Fibroblast of lung (primary cell): ENCODE measurements at regions not wholly inside any gene's neighbourhood (a gene's known extent, or its start where the extent isn't known, plus 50 kb on each side); places are given as distances from the start of the nearest gene placed in this dataset.

Experiments used
- CTCF ChIP-seq, 2 donors: IDR thresholded peaks in 1 of 2; conservative IDR thresholded peaks in 1 of 2; 1 replicate in 1 of 2; 2 replicates in 1 of 2; pipeline ENCODE4 v1.5.1; 2011 to 2012; ENCODE audit warnings: low read length in 2 of 2, control low read depth in 1 of 2, inconsistent platforms in 1 of 2, low read depth in 1 of 2, mild to moderate bottlenecking in 1 of 2
- EZH2 ChIP-seq: IDR thresholded peaks from 2 replicates; pipeline ENCODE4 v1.5.1; 2012; ENCODE audit warnings: low read length, control low read depth, mild to moderate bottlenecking; ENCODE audit errors: missing control alignments

- TF ChIP-seq CTCF (conservative IDR thresholded peaks at IDR 0.05 in 1 of 2, IDR thresholded peaks at IDR 0.05 in 1 of 2; ENCODE audit: low read depth in 1 of 2, low read length in 2 of 2) = no peak
- TF ChIP-seq EZH2 = no peak
These were observed 2005.5 kb upstream of the PCDH20 start for GRCh38 chr13:63421123-63421522.
